OCI-LY1 (cell line): ENCODE measurements at regions not wholly inside any gene's neighbourhood (a gene's known extent, or its start where the extent isn't known, plus 50 kb on each side); places are given as distances from the start of the nearest gene placed in this dataset.
"Not testable (repeated sequence)": the region's sequence is repeated elsewhere in the genome, so short reads cannot be mapped to it uniquely, and the experiment has no call there.

ENCODE experiments used
- H2AFZ ChIP-seq: fragments of 200-600 bp; sonication (generic), shearing (Covaris generic); 2 replicates; pipeline ENCODE4 v1.6.0; 2014; ENCODE audit warnings: antibody characterized with exemption, mild to moderate bottlenecking, low read length
- H3F3A ChIP-seq: fragments of 200-600 bp; sonication (generic), shearing (Covaris generic); 2 replicates; pipeline ENCODE4 v1.6.0; 2014; ENCODE audit warnings: mild to moderate bottlenecking, antibody characterized with exemption, low read length, moderate library complexity; ENCODE audit not compliant: insufficient read depth
- H3K27ac ChIP-seq: fragments of 200-600 bp; sonication (generic); 2 replicates; pipeline ENCODE4 v1.5.1; 2014; ENCODE audit warnings: low read length, mixed run types, mild to moderate bottlenecking, low read depth; ENCODE audit not compliant: poor library complexity, severe bottlenecking
- H3K27me3 ChIP-seq: fragments of 200-600 bp; sonication (generic); 2 replicates; pipeline ENCODE4 v1.6.0; 2014; ENCODE audit warnings: antibody characterized with exemption, mild to moderate bottlenecking, low read length, moderate library complexity; ENCODE audit not compliant: insufficient read depth
- H3K36me3 ChIP-seq: fragments of 200-600 bp; sonication (generic); 2 replicates; pipeline ENCODE4 v1.6.1; 2014; ENCODE audit warnings: mild to moderate bottlenecking, antibody characterized with exemption, low read length, moderate library complexity, mixed read lengths; ENCODE audit not compliant: insufficient read depth
- H3K4me1 ChIP-seq: fragments of 200-600 bp; sonication (generic); 2 replicates; pipeline ENCODE4 v1.5.1; 2014; ENCODE audit warnings: mild to moderate bottlenecking, low read length, moderate library complexity; ENCODE audit not compliant: insufficient read depth, severe bottlenecking
- H3K4me2 ChIP-seq: fragments of 200-600 bp; sonication (generic), shearing (Covaris generic); 2 replicates; pipeline ENCODE4 v1.6.1; 2014; ENCODE audit warnings: low read length
- H3K4me3 ChIP-seq: fragments of 200-600 bp; sonication (generic); 2 replicates; pipeline ENCODE4 v1.5.1; 2014; ENCODE audit warnings: low read length, low read depth, mild to moderate bottlenecking, mixed read lengths; ENCODE audit not compliant: poor library complexity, severe bottlenecking
- H3K79me2 ChIP-seq: fragments of 200-600 bp; shearing (Covaris generic); 2 replicates; pipeline ENCODE4 v1.6.1; 2016; ENCODE audit warnings: mixed run types, low read length, mixed read lengths; ENCODE audit not compliant: insufficient read depth
- H3K9ac ChIP-seq: fragments of 200-600 bp; sonication (generic), shearing (Covaris generic); 2 replicates; pipeline ENCODE4 v1.6.1; 2014; ENCODE audit warnings: mild to moderate bottlenecking, low read length, mixed read lengths
- H3K9me2 ChIP-seq: fragments of 200-600 bp; sonication (generic), shearing (Covaris generic); 2 replicates; pipeline ENCODE4 v1.6.1; 2014; ENCODE audit warnings: low read depth, mild to moderate bottlenecking, low read length, mixed read lengths
- H3K9me3 ChIP-seq: fragments of 200-600 bp; shearing (Covaris generic); 2 replicates; pipeline ENCODE4 v1.6.1; 2014; ENCODE audit warnings: low read length, mixed read lengths
- H4K20me1 ChIP-seq: fragments of 200-600 bp; sonication (generic), shearing (Covaris generic); 2 replicates; pipeline ENCODE4 v1.6.0; 2016; ENCODE audit warnings: mild to moderate bottlenecking, low read length; ENCODE audit not compliant: insufficient read depth
- CTCF ChIP-seq: fragments of 200-600 bp; sonication (generic), shearing (Covaris generic); IDR thresholded peaks from 2 replicates; pipeline ENCODE4 v1.5.1; 2017; ENCODE audit warnings: mild to moderate bottlenecking, antibody characterized with exemption, low read length, moderate library complexity, mixed read lengths
- EZH2 ChIP-seq: fragments of 200-600 bp; sonication (generic), shearing (Covaris generic); IDR thresholded peaks from 2 replicates; pipeline ENCODE4 v1.8.0; 2017; ENCODE audit warnings: borderline replicate concordance, mixed run types, mild to moderate bottlenecking, antibody characterized with exemption, low read length, moderate library complexity, mixed read lengths

GRCh38 chr3:5917932-5918331 is 730.4 kb downstream of the EDEM1 start:
- H3K4me3 ChIP-seq, result no peak overlapping the region
- no peaks in the 10 kb centered on the region for H3F3A ChIP-seq
- H3K36me3 ChIP-seq, result no peaks in the 10 kb centered on the region
- TF ChIP-seq CTCF (no peak), EZH2 (no peak)
- H3K27me3 ChIP-seq, result no peaks in the 10 kb centered on the region
- no peaks in the 10 kb centered on the region for H3K4me1 ChIP-seq
- no peak overlapping the region for H3K27ac ChIP-seq
- no peaks in the 10 kb centered on the region for H3K9me3 ChIP-seq
- no peaks in the 10 kb centered on the region for H4K20me1 ChIP-seq
- no peak overlapping the region for H3K9ac ChIP-seq
- H3K9me2 ChIP-seq, result no peaks in the 10 kb centered on the region
- H3K4me2 ChIP-seq, result no peak overlapping the region
- no peaks in the 10 kb centered on the region for H3K79me2 ChIP-seq
- H2AFZ ChIP-seq, result no peak overlapping the region

DNA sequence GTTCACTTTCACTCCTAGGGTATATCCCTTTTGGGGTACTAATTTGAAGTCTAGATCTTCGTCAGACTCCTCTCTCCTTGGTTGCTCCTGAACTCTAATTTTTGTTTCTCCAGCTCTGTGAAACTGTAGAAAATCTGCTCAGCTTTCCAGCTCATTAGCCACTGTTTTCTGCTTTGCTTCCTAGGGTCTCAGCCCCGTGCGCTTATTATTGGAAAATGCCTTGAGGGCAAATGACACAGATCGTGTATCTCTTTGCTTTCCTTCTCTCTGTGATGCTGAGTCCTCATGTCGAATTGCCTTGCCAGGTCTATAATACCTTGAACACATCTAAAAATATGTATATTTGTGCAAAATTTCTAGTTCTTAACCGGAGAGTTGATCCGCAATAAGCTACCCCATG is 731.1 kb downstream of the EDEM1 start:
- no peaks in the 10 kb centered on the region for H4K20me1 ChIP-seq
- no peaks in the 10 kb centered on the region for H3K36me3 ChIP-seq
- H3F3A ChIP-seq, result no peaks in the 10 kb centered on the region
- H3K4me3 ChIP-seq, result no peak overlapping the region
- no peaks in the 10 kb centered on the region for H3K4me1 ChIP-seq
- no peaks in the 10 kb centered on the region for H3K9me2 ChIP-seq
- TF ChIP-seq CTCF (no peak), EZH2 (no peak)
- H2AFZ ChIP-seq, result no peak overlapping the region
- no peaks in the 10 kb centered on the region for H3K27me3 ChIP-seq
- H3K9ac ChIP-seq, result no peak overlapping the region
- no peak overlapping the region for H3K27ac ChIP-seq
- H3K4me2 ChIP-seq, result no peak overlapping the region
- no peaks in the 10 kb centered on the region for H3K9me3 ChIP-seq
- H3K79me2 ChIP-seq, result no peaks in the 10 kb centered on the region

DNA sequence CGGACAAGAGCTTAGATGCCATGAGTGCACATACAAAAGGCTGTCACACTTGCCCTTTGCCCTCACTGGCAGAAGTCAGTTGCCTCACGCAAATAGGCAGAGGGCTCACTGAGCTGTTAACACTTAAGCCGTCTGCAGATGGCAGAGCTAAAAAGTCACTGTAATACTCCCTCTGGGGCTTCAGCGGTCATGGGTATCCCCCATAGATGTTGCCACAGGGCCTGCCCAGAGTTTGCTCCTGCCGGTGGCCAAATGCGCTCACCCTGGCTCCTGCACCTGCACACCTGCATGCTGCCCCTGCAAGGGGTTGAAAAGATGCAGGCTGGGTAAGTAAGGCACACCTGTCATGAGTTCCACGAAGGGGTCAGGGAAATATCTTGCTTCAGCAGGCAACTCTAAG is 741.5 kb downstream of the EDEM1 start:
- Histone ChIP-seq H3K36me3 (no peaks in the 10 kb centered on the region), H3K4me3 (no peak overlapping the region), H3K27me3 (no peaks in the 10 kb centered on the region), H3K9me2 (no peaks in the 10 kb centered on the region), H3K9me3 (no peaks in the 10 kb centered on the region), H3K27ac (no peak overlapping the region), H3K9ac (no peak overlapping the region), H3F3A (no peaks in the 10 kb centered on the region), H2AFZ (no peak overlapping the region), H3K79me2 (no peaks in the 10 kb centered on the region), H3K4me2 (no peak overlapping the region), H3K4me1 (no peaks in the 10 kb centered on the region), H4K20me1 (no peaks in the 10 kb centered on the region)
- TF ChIP-seq CTCF (no peak), EZH2 (no peak)

GRCh38 chr3:5944061-5944460 is 756.6 kb downstream of the EDEM1 start:
- not testable (repeated sequence) for H3K9me3 ChIP-seq, H3F3A ChIP-seq

More at GRCh38 chr3:5944061-5944460, 756.6 kb downstream of the EDEM1 start:
- not testable (repeated sequence) for H3K27ac ChIP-seq, H3K9ac ChIP-seq, H3K4me3 ChIP-seq, H2AFZ ChIP-seq, H3K4me2 ChIP-seq, H3K4me1 ChIP-seq, H3K27me3 ChIP-seq, H3K36me3 ChIP-seq, H3K79me2 ChIP-seq, H3K9me2 ChIP-seq, H4K20me1 ChIP-seq
